K562 (cell line): ENCODE measurements at regions not wholly inside any gene's neighbourhood (a gene's known extent, or its start where the extent isn't known, plus 50 kb on each side); places are given as distances from the start of the nearest gene placed in this dataset.

Experiments
- ATAC-seq: fragments of 200-7000 bp; cut with Tn5 transposase; 3 replicates; pipeline ENCODE4 v1.9.1; 2020; ENCODE audit warnings: moderate library complexity
- BruUV-seq: library from RNA; stranded (reverse); fragments of 400-500 nt; replicated peaks from 2 replicates; lab custom pipeline; 2021; lab: Mats Ljungman, UMichigan
- CTCF ChIA-PET: fragments of 300-600 bp; formaldehyde crosslinking; extraction: SDS; loops from one replicate; lab custom pipeline; 2021; ENCODE audit warnings: low intra/inter-chr PET ratio; lab: Yijun Ruan, JAX
- POLR2A ChIA-PET: fragments of 300-600, 350-650 bp; sonication (Branson Sonifier 250); formaldehyde crosslinking; extraction: SDS; loops from one replicate; lab custom pipeline; 2021; ENCODE audit warnings: antibody characterized with exemption, inconsistent platforms; lab: Yijun Ruan, JAX
- DNase-seq, 4 experiments: peaks; one replicate each; pipeline versions ENCODE4 v3.0.0 to v3.0.0-alpha.2; 2011 to 2018; ENCODE audit warnings: low spot score in 3 of 4, mixed read lengths in 3 of 4; ENCODE audit errors: extremely low read depth in 1 of 4
- FAIRE-seq: peaks from 2 replicates; lab custom pipeline; 2011; peaks lifted over from hg19 to GRCh38; lab: Jason Lieb, UNC
- H2AFZ ChIP-seq: 2 replicates; pipeline ENCODE4 v1.6.0; 2011; ENCODE audit warnings: low read depth, low read length, control low read depth, inconsistent platforms
- H3K27ac ChIP-seq: fragments of 200-600 bp; 3 replicates; pipeline ENCODE4 v1.8.0; 2011; ENCODE audit warnings: low read depth, mild to moderate bottlenecking, control low read depth, inconsistent platforms, low read length, moderate library complexity, mixed read lengths; ENCODE audit errors: extremely low read depth
- H3K27me3 ChIP-seq, 2 experiments: fragments of 300-600 bp in 1 of 2; 2 replicates in 1 of 2; 3 replicates in 1 of 2; pipeline versions ENCODE4 v1.6.0 to v1.8.0; 2011; ENCODE audit warnings: inconsistent platforms in 2 of 2, low read length in 2 of 2, mild to moderate bottlenecking in 1 of 2, mixed read lengths in 1 of 2, moderate library complexity in 1 of 2; ENCODE audit not compliant: control insufficient read depth in 2 of 2, insufficient read depth in 2 of 2
- H3K36me3 ChIP-seq: fragments of 300-600 bp; 3 replicates; pipeline ENCODE4 v1.8.0; 2011; ENCODE audit warnings: mild to moderate bottlenecking, low read length, inconsistent platforms; ENCODE audit not compliant: control insufficient read depth, insufficient read depth
- H3K4me1 ChIP-seq, 2 experiments: fragments of 200-600 bp in 1 of 2; replicated peaks in 1 of 2; 2 replicates in 1 of 2; 3 replicates in 1 of 2; pipeline versions ENCODE4 v1.5.1 to v1.8.0; 2011; ENCODE audit warnings: inconsistent platforms in 2 of 2, low read length in 2 of 2, mild to moderate bottlenecking in 1 of 2, mixed read lengths in 1 of 2, moderate library complexity in 1 of 2; ENCODE audit not compliant: control insufficient read depth in 2 of 2, insufficient read depth in 2 of 2
- H3K4me2 ChIP-seq: 2 replicates; pipeline ENCODE4 v1.6.1; 2011; ENCODE audit warnings: low read length, control low read depth, inconsistent platforms, mixed read lengths; ENCODE audit not compliant: insufficient read depth
- H3K4me3 ChIP-seq: fragments of 200-600 bp; sonication (generic), shearing (Covaris generic); 2 replicates; pipeline ENCODE4 v1.5.1; 2016; ENCODE audit warnings: control low read depth, inconsistent platforms
- H3K79me2 ChIP-seq: fragments of 200-600 bp; 3 replicates; pipeline ENCODE4 v1.8.0; 2011; ENCODE audit warnings: low read length, inconsistent platforms; ENCODE audit not compliant: control insufficient read depth, insufficient read depth
- H3K9ac ChIP-seq, 2 experiments: 2 replicates each; pipeline versions ENCODE4 v1.6.0 to v1.6.1; 2011; ENCODE audit warnings: low read depth in 2 of 2, low read length in 2 of 2, control low read depth in 1 of 2, inconsistent platforms in 1 of 2, mild to moderate bottlenecking in 1 of 2, mixed read lengths in 1 of 2; ENCODE audit not compliant: insufficient read depth in 1 of 2
- H3K9me1 ChIP-seq: one replicate; pipeline ENCODE4 v1.6.0; 2011; ENCODE audit warnings: inconsistent platforms, mild to moderate bottlenecking, low read length, moderate library complexity; ENCODE audit not compliant: control insufficient read depth, insufficient read depth
- H3K9me3 ChIP-seq: replicated peaks from 2 replicates; pipeline ENCODE4 v1.5.1; 2011; ENCODE audit warnings: low read depth, low read length, inconsistent platforms; ENCODE audit not compliant: control insufficient read depth, insufficient read depth
- H4K20me1 ChIP-seq: replicated peaks from 2 replicates; pipeline ENCODE4 v1.6.1; 2011; ENCODE audit warnings: low read length, inconsistent platforms, mixed read lengths; ENCODE audit not compliant: control insufficient read depth, insufficient read depth
- CHD2 ChIP-seq: IDR thresholded peaks from 2 replicates; pipeline ENCODE4 v1.6.1; 2011; ENCODE audit warnings: low read depth, low read length
- ELF1 ChIP-seq: fragments of 200-800 bp; sonication (Bioruptor generic); IDR thresholded peaks from 2 replicates; pipeline ENCODE4 v1.6.1; 2016; ENCODE audit warnings: missing genetic modification characterization, missing compliant biosample characterization
- FOXA3 ChIP-seq, 2 experiments: fragments of 450-650 bp in 1 of 2; sonication (generic) in 1 of 2; formaldehyde crosslinking; IDR thresholded peaks in 1 of 2; conservative IDR thresholded peaks in 1 of 2; 2 replicates each; pipeline versions ENCODE4 v1.4.0 to v1.8.0; 2020 to 2022; ENCODE audit warnings: mild to moderate bottlenecking in 2 of 2, missing genetic modification reagents in 1 of 2
- HEY1 ChIP-seq: fragments of 250-450 bp; sonication (Bioruptor Pico); IDR thresholded peaks from 2 replicates; pipeline ENCODE4 v1.5.0; 2020; ENCODE audit warnings: mild to moderate bottlenecking, moderate library complexity, borderline replicate concordance
- IRF1 ChIP-seq: sonication (generic); formaldehyde crosslinking; IDR thresholded peaks from 2 replicates; pipeline ENCODE4 v1.8.0; 2022; ENCODE audit warnings: missing genetic modification reagents, mild to moderate bottlenecking, borderline replicate concordance
- MAX ChIP-seq: sonication (generic); formaldehyde crosslinking; IDR thresholded peaks from 2 replicates; pipeline ENCODE4 v1.9.0; 2022; ENCODE audit warnings: mild to moderate bottlenecking, missing genetic modification reagents
- NR2C1 ChIP-seq, 2 experiments: fragments of 450-650 bp; IDR thresholded peaks; 2 replicates each; pipeline ENCODE4 v1.6.1; 2017; ENCODE audit warnings: mild to moderate bottlenecking in 2 of 2, antibody characterized with exemption in 1 of 2, inconsistent platforms in 1 of 2, missing compliant biosample characterization in 1 of 2, missing genetic modification characterization in 1 of 2
- NRF1 ChIP-seq, 2 experiments: fragments of 450-650 bp; IDR thresholded peaks in 1 of 2; conservative IDR thresholded peaks in 1 of 2; 2 replicates each; pipeline ENCODE4 v1.6.1; 2014; ENCODE audit warnings: mild to moderate bottlenecking in 2 of 2
- PATZ1 ChIP-seq: fragments of 250-450 bp; sonication (Bioruptor Pico); IDR thresholded peaks from 2 replicates; pipeline ENCODE4 v1.5.0; 2020; ENCODE audit warnings: mild to moderate bottlenecking, borderline replicate concordance
- XRCC3 ChIP-seq: fragments of 450-650 bp; IDR thresholded peaks from 2 replicates; pipeline ENCODE4 v1.6.1; 2017; ENCODE audit warnings: mild to moderate bottlenecking, moderate library complexity
- ZBTB9 ChIP-seq: fragments of 450-650 bp; formaldehyde crosslinking; IDR thresholded peaks from 2 replicates; pipeline ENCODE4 v1.4.0; 2020; ENCODE audit warnings: mild to moderate bottlenecking, moderate library complexity
- ZC3H11A ChIP-seq: IDR thresholded peaks from 2 replicates; pipeline ENCODE4 v1.6.1; 2012; ENCODE audit warnings: low read depth, low read length, improper control_type of control experiment
- ZNF280A ChIP-seq: fragments of 450-650 bp; IDR thresholded peaks from 2 replicates; pipeline ENCODE4 v1.6.1; 2018; ENCODE audit warnings: mild to moderate bottlenecking, low read depth; ENCODE audit not compliant: partially characterized antibody
- ZNF431 ChIP-seq: sonication (generic); formaldehyde crosslinking; IDR thresholded peaks from 2 replicates; pipeline ENCODE4 v1.8.0; 2022; ENCODE audit warnings: mild to moderate bottlenecking, missing genetic modification reagents
- WGBS: fragments of 100-300 bp; shearing (Covaris generic); methylation state at CpG from one replicate; pipeline ENCODE4 v1.1.6; 2016; ENCODE audit warnings: low coverage, mixed read lengths; ENCODE audit not compliant: insufficient coverage; ENCODE audit errors: missing lambda C conversion rate; 5-methylcytosine and 5-hydroxymethylcytosine counted together
- in situ Hi-C: fragments of 300-500 bp; cut with MboI; formaldehyde crosslinking; loops from 4 replicates; pipeline ENCODE4 v1.15.0; 2018; ENCODE audit warnings: inconsistent platforms, mixed read lengths
- intact Hi-C: fragments of 100-400 bp; cut with micrococcal nuclease; formaldehyde crosslinking; loops from 2 replicates; pipeline ENCODE4 v1.14.2; 2022

GRCh38 chr4:152011469-152011868 is 250.7 kb upstream of the GATB start:
- Histone ChIP-seq H3K9me3 (no peaks in the 10 kb centered on the region), H3K79me2 (no peaks in the 10 kb centered on the region), H3K9ac (no peak overlapping the region), H3K4me1 (no peaks in the 10 kb centered on the region), H3K4me3 (no peak overlapping the region), H4K20me1 (no peaks in the 10 kb centered on the region), H3K27ac (no peak overlapping the region), H2AFZ (no peak overlapping the region), H3K9me1 (no peaks in the 10 kb centered on the region), H3K4me2 (no peak overlapping the region), H3K27me3 (peaks cover 0 to 6% of the 10 kb centered on the region in 2 experiments; a peak in 1 of 5 replicates), H3K36me3 (no peaks in the 10 kb centered on the region)
- WGBS = 2% methylated on average over 7 of the region's 7 CpGs
- DNase-seq (no peak), ATAC-seq (no peak), FAIRE-seq (no peak)
- in situ Hi-C loops (no loop called here), intact Hi-C loops (no loop called here)
- no TSS peak for BruUV-seq
- ChIA-PET CTCF (no interaction called here), POLR2A (interaction anchor here (1.0 kb wide), 1 partner anchor 35 kb away, joined by 3 read pairs; no protein-coding TSS in a partner anchor)
- TF ChIP-seq ZNF280A (no peak), FOXA3 (CRISPR knock-in tag; conservative IDR thresholded peaks at IDR 0.05 in 1 of 2, IDR thresholded peaks at IDR 0.05 in 1 of 2) (no peak), PATZ1 (CRISPR knock-in tag) (no peak), XRCC3 (no peak), NR2C1 (IDR thresholded peaks at IDR 0.05) (no peak), NR2C1 (tag; IDR thresholded peaks at IDR 0.05) (no peak), IRF1 (CRISPR knock-in tag) (no peak), ZNF431 (CRISPR knock-in tag) (no peak), NRF1 (conservative IDR thresholded peaks at IDR 0.05 in 1 of 2, IDR thresholded peaks at IDR 0.05 in 1 of 2) (no peak), HEY1 (no peak), MAX (no peak), CHD2 (no peak), ZC3H11A (no peak), ELF1 (no peak), ZBTB9 (no peak)
